Gastroesophageal sphincter (tissue), 4 donors: ENCODE measurements at regions not wholly inside any gene's neighbourhood (a gene's known extent, or its start where the extent isn't known, plus 50 kb on each side); places are given as distances from the start of the nearest gene placed in this dataset.

ENCODE experiments used
- ATAC-seq: fragments of 150-250 bp; one replicate; pipeline ENCODE4 v1.9.1; 2016; ENCODE audit warnings: mild to moderate bottlenecking, moderate library complexity
- H3K27ac ChIP-seq, 4 donors: fragments of 200-600 bp; sonication (generic) in 3 of 4; 1 replicate in 3 of 4; 2 replicates in 1 of 4; pipeline ENCODE4 v1.5.1; 2016 to 2019
- H3K27me3 ChIP-seq: fragments of 200-600 bp; sonication (generic); one replicate; pipeline ENCODE4 v1.5.1; 2019
- H3K36me3 ChIP-seq, 2 donors: fragments of 200-600 bp; sonication (generic); one replicate each; pipeline ENCODE4 v1.5.1; 2019; ENCODE audit warnings: control low read depth in 1 of 2
- H3K4me1 ChIP-seq, 3 donors: fragments of 200-600 bp; sonication (generic); 1 replicate in 2 of 3; 2 replicates in 1 of 3; pipeline ENCODE4 v1.5.1; 2016 to 2019; ENCODE audit warnings: control low read depth in 2 of 3
- H3K4me3 ChIP-seq, 2 donors: fragments of 200-600 bp; sonication (generic); one replicate each; pipeline ENCODE4 v1.5.1; 2019; ENCODE audit warnings: mild to moderate bottlenecking in 1 of 2, moderate library complexity in 1 of 2
- H3K9me3 ChIP-seq, 3 donors: fragments of 200-600 bp; sonication (generic); one replicate each; pipeline ENCODE4 v1.5.1; 2017 to 2019; ENCODE audit warnings: control low read depth in 2 of 3
- CTCF ChIP-seq, 4 experiments: fragments of 200-600 bp in 2 of 4; fragments of 450-650 bp in 2 of 4; sonication (generic) in 1 of 4; IDR thresholded peaks; one replicate each; pipeline ENCODE4 v1.5.1; 2017 to 2019; ENCODE audit warnings: antibody characterized with exemption in 4 of 4, mild to moderate bottlenecking in 2 of 4, moderate library complexity in 2 of 4
- EP300 ChIP-seq: sonication (generic); formaldehyde crosslinking; IDR thresholded peaks from one replicate; pipeline ENCODE4 v1.6.1; 2017; ENCODE audit warnings: antibody characterized with exemption, mild to moderate bottlenecking
- POLR2A ChIP-seq, 2 donors: fragments of 450-650 bp; IDR thresholded peaks; one replicate each; pipeline ENCODE4 v1.6.1; 2017; ENCODE audit warnings: antibody characterized with exemption in 2 of 2, mild to moderate bottlenecking in 2 of 2, moderate library complexity in 1 of 2
- POLR2AphosphoS5 ChIP-seq: sonication (generic); formaldehyde crosslinking; IDR thresholded peaks from one replicate; pipeline ENCODE4 v1.6.1; 2017; ENCODE audit warnings: antibody characterized with exemption
- WGBS, 2 donors: methylation state at CpG; one replicate each; pipeline ENCODE4 v1.1.5; 2018; ENCODE audit warnings: low coverage in 1 of 2; 5-methylcytosine and 5-hydroxymethylcytosine counted together

GRCh38 chr1:81032973-81033425, 767.7 kb upstream of the ADGRL2 start:
- Histone ChIP-seq H3K36me3 (no peaks in the 10 kb centered on the region), H3K4me1 (no peaks in the 10 kb centered on the region), H3K4me3 (no peak overlapping the region), H3K27me3 (no peaks in the 10 kb centered on the region), H3K9me3 (no peaks in the 10 kb centered on the region), H3K27ac (no peak overlapping the region)
- no peak for ATAC-seq
- 89 to 96% methylated on average over 4 to 5 of the region's 5 CpGs for whole genome bisulfite sequencing, 2 donors
- no peak for TF ChIP-seq EP300
- TF ChIP-seq POLR2A (IDR thresholded peaks at IDR 0.05) = no peak
- TF ChIP-seq POLR2AphosphoS5 = no peak
- TF ChIP-seq CTCF (IDR thresholded peaks at IDR 0.05) = no peak

DNA sequence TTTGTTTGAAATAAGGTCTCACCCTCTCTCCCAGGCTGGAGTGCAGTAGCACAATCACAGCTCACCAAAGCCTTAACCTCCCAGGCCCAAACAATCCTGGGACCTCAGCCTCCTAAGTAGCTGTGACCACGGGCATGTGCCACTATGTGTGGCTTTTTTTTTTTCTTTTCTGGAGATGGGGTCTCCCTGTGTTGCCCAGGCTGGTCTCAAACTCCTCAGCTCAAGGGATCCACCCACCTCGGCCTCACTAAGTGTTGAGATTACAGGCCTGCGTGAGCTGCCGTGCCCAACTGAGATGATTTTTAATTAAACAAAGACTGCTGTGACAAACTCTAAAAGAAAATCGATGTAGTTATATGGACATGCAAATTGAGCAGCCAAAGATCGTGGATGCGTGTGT, 768.4 kb upstream of the ADGRL2 start:
- Histone ChIP-seq H3K27ac (no peak overlapping the region), H3K4me3 (no peak overlapping the region), H3K4me1 (no peaks in the 10 kb centered on the region), H3K36me3 (no peaks in the 10 kb centered on the region), H3K27me3 (no peaks in the 10 kb centered on the region), H3K9me3 (no peaks in the 10 kb centered on the region)
- no peak for TF ChIP-seq POLR2A (IDR thresholded peaks at IDR 0.05)
- WGBS, 2 donors = 87 to 88% methylated on average over 4 of the region's 7 CpGs
- ATAC-seq = no peak

GRCh38 chr1:81030441-81030840, 770.3 kb upstream of the ADGRL2 start:
- Histone ChIP-seq H3K27me3 (no peaks in the 10 kb centered on the region), H3K36me3 (no peaks in the 10 kb centered on the region), H3K9me3 (no peaks in the 10 kb centered on the region), H3K27ac (no peak overlapping the region), H3K4me1 (no peaks in the 10 kb centered on the region), H3K4me3 (no peak overlapping the region)
- ATAC-seq = no peak
- WGBS, 2 donors = 64 to 79% methylated on average over 3 of the region's 3 CpGs
- no peak for TF ChIP-seq EP300

DNA sequence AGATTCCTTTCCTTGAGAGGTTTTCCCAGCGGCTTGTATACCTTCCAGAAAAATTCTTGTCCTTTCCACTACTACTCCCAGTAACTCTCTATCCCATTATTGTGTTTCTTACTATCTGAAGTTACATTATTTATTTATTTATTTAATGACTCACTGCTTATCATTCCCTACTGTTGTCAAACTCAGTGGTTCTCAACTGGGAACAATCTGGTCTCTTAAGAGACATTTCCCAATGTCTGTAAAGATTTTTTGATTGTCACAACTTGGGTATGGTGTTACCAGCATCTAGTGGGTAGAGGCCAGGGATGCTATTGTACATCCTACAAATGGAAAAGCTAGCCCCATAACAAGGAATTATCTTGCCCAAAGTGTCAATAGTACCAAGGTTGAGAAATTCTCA, 771.5 kb upstream of the ADGRL2 start:
- TF ChIP-seq POLR2AphosphoS5 (no peak), EP300 (no peak), CTCF (IDR thresholded peaks at IDR 0.05) (no peak), POLR2A (IDR thresholded peaks at IDR 0.05) (no peak)
- Histone ChIP-seq H3K4me3 (no peak overlapping the region), H3K27me3 (no peaks in the 10 kb centered on the region), H3K27ac (no peak overlapping the region), H3K9me3 (no peaks in the 10 kb centered on the region), H3K4me1 (no peaks in the 10 kb centered on the region), H3K36me3 (no peaks in the 10 kb centered on the region)
- ATAC-seq = no peak
- 73 to 86% methylated on average over 1 of the region's 1 CpG for WGBS, 2 donors

DNA sequence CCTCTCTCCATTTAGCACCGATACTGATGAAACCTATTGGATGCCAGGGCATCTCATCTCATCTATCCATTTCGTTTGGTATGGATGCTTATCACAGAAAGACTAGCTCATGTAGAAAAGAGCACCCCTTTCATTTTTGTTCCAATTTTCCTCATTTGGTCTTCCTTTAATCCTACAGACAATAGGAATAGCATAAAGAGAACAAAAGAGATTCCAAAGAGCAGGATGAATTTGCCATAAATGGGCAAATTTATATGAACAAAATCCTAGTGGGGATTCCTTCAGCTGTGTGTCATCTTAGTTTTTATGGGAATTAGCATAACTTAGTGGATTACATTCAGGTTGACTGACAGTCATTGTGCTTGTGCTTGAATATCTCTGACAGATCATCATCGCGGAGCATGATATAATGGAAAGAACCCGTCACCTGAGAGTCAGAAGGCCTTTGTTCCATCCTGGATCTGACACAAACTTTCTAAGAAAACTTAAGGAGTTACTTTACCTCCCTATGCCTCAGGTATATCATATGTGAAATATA, 777.5 kb upstream of the ADGRL2 start:
- ATAC-seq = no peak
- no peak for TF ChIP-seq EP300
- no peak for TF ChIP-seq POLR2A (IDR thresholded peaks at IDR 0.05)
- no peak for TF ChIP-seq POLR2AphosphoS5
- TF ChIP-seq CTCF (IDR thresholded peaks at IDR 0.05) = no peak
- no peak overlapping the region for H3K4me3 ChIP-seq
- H3K9me3 ChIP-seq = no peaks in the 10 kb centered on the region
- no peak overlapping the region for H3K27ac ChIP-seq
- no peaks in the 10 kb centered on the region for H3K4me1 ChIP-seq
- no peaks in the 10 kb centered on the region for H3K27me3 ChIP-seq
- no peaks in the 10 kb centered on the region for H3K36me3 ChIP-seq
- 95% methylated on average over 5 of the region's 5 CpGs; no CpG with 5 or more reads in 1 of the 2 donors for WGBS, 2 donors

- Histone ChIP-seq H3K27ac (no peak overlapping the region), H3K9me3 (no peaks in the 10 kb centered on the region), H3K36me3 (no peaks in the 10 kb centered on the region), H3K4me1 (no peaks in the 10 kb centered on the region), H3K27me3 (no peaks in the 10 kb centered on the region), H3K4me3 (no peak overlapping the region)
- WGBS, 2 donors = 75 to 85% methylated on average over 1 of the region's 1 CpG
- TF ChIP-seq CTCF (IDR thresholded peaks at IDR 0.05) (no peak), POLR2A (IDR thresholded peaks at IDR 0.05) (no peak), POLR2AphosphoS5 (no peak), EP300 (no peak)
- no peak for ATAC-seq
Measured at GRCh38 chr1:81021134-81021533, 779.6 kb upstream of the ADGRL2 start.
